MM.1S (cell line): ENCODE measurements at regions not wholly inside any gene's neighbourhood (a gene's known extent, or its start where the extent isn't known, plus 50 kb on each side); places are given as distances from the start of the nearest gene placed in this dataset.

ENCODE experiments used
- EZH2 ChIP-seq: fragments of 300-600 bp; sonication (generic); optimal IDR thresholded peaks from 2 replicates; pipeline ENCODE3; 2017; ENCODE audit warnings: low read depth, mild to moderate bottlenecking, antibody characterized with exemption, low read length, mixed read lengths
- TF ChIP-seq, protein P1 (sequence below): fragments of 300-600 bp; sonication (generic); IDR thresholded peaks from 2 replicates; pipeline ENCODE4 v1.5.1; 2016; ENCODE audit warnings: antibody characterized with exemption, low read length, mixed read lengths

DNA sequence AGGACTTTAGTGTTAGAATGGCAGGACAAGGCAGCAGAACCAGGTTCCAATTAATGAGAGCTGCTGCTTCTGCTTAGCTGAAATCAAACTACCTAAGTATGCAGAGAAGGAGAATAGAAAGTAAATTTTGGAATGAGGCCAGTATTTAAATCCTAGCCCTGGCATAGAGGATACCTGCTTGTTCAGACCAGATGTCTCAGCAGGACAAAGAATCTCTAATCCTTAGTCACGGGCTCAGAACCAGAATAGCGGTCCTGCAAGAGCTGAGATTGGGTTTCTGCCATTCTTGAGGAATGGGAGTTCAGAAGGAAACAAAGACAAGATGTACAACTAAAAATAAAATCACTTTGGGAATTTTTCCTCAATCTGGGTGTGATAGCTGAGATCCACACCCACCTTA, 550.8 kb upstream of the TMEM132C start:
- TF ChIP-seq, protein P1, sequence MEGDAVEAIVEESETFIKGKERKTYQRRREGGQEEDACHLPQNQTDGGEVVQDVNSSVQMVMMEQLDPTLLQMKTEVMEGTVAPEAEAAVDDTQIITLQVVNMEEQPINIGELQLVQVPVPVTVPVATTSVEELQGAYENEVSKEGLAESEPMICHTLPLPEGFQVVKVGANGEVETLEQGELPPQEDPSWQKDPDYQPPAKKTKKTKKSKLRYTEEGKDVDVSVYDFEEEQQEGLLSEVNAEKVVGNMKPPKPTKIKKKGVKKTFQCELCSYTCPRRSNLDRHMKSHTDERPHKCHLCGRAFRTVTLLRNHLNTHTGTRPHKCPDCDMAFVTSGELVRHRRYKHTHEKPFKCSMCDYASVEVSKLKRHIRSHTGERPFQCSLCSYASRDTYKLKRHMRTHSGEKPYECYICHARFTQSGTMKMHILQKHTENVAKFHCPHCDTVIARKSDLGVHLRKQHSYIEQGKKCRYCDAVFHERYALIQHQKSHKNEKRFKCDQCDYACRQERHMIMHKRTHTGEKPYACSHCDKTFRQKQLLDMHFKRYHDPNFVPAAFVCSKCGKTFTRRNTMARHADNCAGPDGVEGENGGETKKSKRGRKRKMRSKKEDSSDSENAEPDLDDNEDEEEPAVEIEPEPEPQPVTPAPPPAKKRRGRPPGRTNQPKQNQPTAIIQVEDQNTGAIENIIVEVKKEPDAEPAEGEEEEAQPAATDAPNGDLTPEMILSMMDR, result no peak
- TF ChIP-seq EZH2, result no peak
